ENCODE measurements at regions not wholly inside any gene's neighbourhood (a gene's known extent, or its start where the extent isn't known, plus 50 kb on each side); places are given as distances from the start of the nearest gene placed in this dataset.

DNA sequence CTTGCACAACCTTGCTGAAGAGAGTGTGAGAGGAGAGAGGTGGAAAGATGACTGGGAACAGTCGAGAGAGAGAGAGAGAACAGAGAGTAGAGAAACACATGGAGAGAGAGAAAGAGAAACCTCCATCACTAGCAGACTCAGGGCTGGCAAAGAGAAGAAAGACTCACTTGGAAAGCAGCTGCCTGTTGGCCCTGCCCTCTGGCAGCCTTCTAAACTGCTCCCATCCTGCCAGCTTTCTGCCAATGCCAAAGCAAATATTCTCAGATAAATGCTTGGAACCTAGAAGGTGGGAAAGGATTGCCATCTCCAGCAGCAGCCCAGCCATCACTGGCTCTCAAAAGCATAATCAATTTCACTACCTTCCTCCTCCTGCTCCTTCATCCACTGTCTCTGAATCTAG is 107.9 kb upstream of the WSCD2 start:
- TF ChIP-seq, protein P1, sequence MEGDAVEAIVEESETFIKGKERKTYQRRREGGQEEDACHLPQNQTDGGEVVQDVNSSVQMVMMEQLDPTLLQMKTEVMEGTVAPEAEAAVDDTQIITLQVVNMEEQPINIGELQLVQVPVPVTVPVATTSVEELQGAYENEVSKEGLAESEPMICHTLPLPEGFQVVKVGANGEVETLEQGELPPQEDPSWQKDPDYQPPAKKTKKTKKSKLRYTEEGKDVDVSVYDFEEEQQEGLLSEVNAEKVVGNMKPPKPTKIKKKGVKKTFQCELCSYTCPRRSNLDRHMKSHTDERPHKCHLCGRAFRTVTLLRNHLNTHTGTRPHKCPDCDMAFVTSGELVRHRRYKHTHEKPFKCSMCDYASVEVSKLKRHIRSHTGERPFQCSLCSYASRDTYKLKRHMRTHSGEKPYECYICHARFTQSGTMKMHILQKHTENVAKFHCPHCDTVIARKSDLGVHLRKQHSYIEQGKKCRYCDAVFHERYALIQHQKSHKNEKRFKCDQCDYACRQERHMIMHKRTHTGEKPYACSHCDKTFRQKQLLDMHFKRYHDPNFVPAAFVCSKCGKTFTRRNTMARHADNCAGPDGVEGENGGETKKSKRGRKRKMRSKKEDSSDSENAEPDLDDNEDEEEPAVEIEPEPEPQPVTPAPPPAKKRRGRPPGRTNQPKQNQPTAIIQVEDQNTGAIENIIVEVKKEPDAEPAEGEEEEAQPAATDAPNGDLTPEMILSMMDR (IDR thresholded peaks at IDR 0.05), result no peak

DNA sequence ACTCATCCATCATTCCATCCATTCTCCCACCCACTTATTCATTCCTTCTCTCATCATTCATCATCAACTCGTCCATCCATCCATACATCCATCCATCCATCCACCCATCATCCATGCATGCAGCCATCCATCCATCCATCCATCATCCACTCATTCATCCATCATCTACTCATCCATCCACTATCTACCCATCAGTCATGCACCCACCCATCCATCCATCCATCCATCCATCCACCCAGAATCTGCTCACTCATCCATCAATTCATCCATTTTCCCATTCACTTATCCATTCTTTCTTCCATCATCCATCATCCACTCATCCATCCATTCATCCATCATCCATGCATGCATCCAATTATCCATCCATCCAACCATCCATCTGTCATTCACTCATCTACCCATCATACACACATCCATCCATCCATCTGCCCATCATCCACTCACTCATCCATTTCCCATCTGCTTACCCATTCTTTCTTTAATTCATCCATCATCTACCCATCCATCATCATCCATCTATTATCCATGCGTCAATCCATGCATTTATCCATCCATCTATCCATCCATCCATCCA is 107.1 kb upstream of the WSCD2 start:
- TF ChIP-seq, protein P1 (IDR thresholded peaks at IDR 0.05), result no peak

DNA sequence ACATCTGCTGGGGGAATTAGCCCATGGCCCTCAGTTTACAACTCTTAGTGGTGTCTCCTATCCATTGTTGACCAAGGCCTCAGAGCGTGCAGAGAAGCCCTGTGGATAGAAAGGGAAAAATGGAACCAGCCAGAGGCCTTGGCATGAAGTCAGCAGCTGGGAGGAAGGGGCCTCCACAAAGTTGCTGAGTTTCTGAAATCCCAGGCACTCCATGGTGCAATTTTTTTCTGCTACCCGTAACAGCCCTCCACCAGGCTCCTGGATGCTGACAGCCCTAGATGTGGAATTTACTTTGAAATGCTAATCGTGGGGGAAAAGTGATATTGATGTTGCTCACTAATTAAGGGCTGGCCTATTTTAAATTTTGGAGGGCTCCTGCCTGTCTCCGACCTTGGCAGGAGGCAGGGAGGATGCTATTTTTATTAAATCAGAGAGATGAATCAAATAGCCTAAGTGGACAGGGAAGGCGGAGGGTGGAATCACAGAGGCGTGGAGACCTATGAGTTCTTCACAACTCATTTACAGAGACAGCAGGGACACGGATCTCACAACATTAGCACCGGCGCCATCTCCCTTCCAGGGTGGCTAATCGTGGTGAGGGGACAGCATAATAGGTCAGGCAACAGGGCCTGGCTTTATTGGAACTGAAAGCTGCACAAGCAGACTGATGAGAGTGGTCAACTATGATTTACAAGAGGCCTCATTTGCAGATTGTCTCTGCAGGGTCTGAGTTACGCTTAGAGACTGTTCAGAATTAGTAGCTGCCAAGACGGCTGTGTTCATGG is 99.8 kb upstream of the WSCD2 start:
- TF ChIP-seq, protein P1 (IDR thresholded peaks at IDR 0.05), result no peak

DNA sequence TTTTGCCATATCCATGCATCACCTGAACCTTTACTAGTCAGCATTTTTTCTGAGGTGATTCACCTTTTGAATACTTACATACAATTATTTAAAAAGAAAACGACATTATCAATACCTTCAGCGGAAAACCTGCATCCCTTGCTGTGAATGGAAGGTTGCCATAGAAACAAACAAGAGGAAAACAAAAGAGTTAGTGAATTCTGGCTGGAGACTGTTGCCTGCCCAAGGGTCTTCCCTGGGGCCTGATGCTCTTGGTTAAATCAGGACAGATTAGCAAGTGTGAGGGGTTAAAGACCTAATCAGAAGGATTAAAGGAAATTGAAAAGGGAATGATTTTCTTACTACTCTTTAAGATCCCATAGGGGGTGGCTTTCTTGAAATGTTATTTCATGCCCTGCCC is 96.0 kb upstream of the WSCD2 start:
- TF ChIP-seq, protein P1 (IDR thresholded peaks at IDR 0.05), result no peak

DNA sequence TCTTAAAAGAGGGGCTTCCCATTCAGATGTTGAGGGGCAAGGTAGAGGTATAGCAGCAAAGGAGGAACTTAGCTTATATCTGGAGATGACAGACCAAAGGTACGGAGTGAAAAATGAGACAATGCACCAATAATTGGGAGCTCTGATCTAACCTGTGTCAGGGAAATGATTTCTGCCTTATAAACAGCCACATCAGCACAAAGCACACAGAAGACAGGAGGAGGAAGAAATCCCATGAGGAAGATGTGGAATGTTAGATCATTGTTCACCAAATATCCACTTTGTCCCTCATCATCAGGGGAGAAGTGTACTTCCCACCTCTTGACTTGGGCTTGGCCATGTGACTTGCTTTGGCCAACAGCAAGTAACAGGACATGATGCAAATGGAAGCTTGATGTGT is 93.7 kb upstream of the WSCD2 start:
- TF ChIP-seq, protein P1 (IDR thresholded peaks at IDR 0.05), result no peak

DNA sequence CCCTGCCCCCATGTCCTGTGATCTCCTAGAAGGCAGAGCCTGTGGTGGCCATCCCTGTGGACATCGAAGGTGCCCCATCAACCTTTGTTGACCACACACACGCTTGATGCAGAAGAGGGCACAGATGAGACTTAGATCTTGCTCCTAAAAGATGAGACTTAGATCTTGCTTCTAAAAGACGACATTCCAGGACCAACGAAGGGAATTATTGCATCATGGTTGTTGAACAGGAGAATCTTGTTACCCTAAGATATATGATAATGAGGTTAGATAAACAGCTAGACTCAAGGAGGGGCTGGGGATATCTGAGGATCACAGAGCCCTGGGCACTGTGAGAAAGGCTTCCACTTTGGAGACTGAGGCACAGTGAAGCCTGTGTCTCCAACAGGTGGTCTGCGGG is 91.1 kb upstream of the WSCD2 start:
- TF ChIP-seq, protein P1 (IDR thresholded peaks at IDR 0.05), result no peak

DNA sequence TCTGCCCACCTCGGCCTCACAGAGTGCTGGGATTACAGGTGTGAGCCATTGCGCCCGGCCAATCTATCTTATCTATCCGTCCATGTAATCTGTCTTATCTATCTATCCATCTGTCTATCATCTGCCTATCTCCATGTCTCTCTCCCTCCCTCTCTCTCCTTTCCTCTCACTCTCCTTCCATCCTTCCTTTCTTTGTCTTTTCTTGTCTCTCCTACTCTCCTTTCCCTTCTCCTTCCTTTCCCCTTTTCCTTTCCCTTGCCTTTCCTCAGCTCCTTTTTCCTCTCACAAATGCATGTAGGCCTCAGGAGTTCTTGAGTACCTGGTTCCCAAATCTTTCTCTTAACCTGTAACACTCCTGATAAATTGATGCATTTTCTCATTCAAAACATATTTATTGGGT is 89.3 kb upstream of the WSCD2 start:
- TF ChIP-seq, protein P1 (IDR thresholded peaks at IDR 0.05), result no peak
